ENCODE measurements at regions not wholly inside any gene's neighbourhood (a gene's known extent, or its start where the extent isn't known, plus 50 kb on each side); places are given as distances from the start of the nearest gene placed in this dataset.

- TF ChIP-seq POLR2A (IDR thresholded peaks at IDR 0.05) (no peak), CTCF (IDR thresholded peaks at IDR 0.05) (no peak), POLR2AphosphoS5 (IDR thresholded peaks at IDR 0.05) (no peak)
Observed at GRCh38 chr2:15763822-15764682, 172.4 kb downstream of the DDX1 start.

Data from transverse colon (tissue), 4 donors.